ENCODE measurements at regions not wholly inside any gene's neighbourhood (a gene's known extent, or its start where the extent isn't known, plus 50 kb on each side); places are given as distances from the start of the nearest gene placed in this dataset.

- H3K4me1 ChIP-seq (ENCODE audit: control insufficient read depth, insufficient read depth, low read length): peaks cover 9% of the 10 kb centered on the region
- no peaks in the 10 kb centered on the region for H3K9me3 ChIP-seq (ENCODE audit: control insufficient read depth, low read length)
- peaks cover 3% of the 10 kb centered on the region for H3K27me3 ChIP-seq (replicated peaks; ENCODE audit: control insufficient read depth, insufficient read depth, low read length)
- no peak for DNase-seq (ENCODE audit: low read depth)
- H3K9ac ChIP-seq (ENCODE audit: low read length): no peak overlapping the region
- no peaks in the 10 kb centered on the region for H3K36me3 ChIP-seq (ENCODE audit: control insufficient read depth, insufficient read depth, low read length, severe bottlenecking)
- no peak overlapping the region for H3K4me3 ChIP-seq (ENCODE audit: low read length)
These were observed 525.1 kb downstream of the TCERG1L start for GRCh38 chr10:130786365-130786966.

- Histone ChIP-seq H3K4me1 (ENCODE audit: control insufficient read depth, insufficient read depth, low read length) (peaks cover 2% of the 10 kb centered on the region), H3K27me3 (replicated peaks; ENCODE audit: control insufficient read depth, insufficient read depth, low read length) (peaks cover 3% of the 10 kb centered on the region), H3K36me3 (ENCODE audit: control insufficient read depth, insufficient read depth, low read length, severe bottlenecking) (no peaks in the 10 kb centered on the region), H3K9ac (ENCODE audit: low read length) (no peak overlapping the region), H3K9me3 (ENCODE audit: control insufficient read depth, low read length) (no peaks in the 10 kb centered on the region), H3K4me3 (ENCODE audit: low read length) (no peak overlapping the region)
- no peak for DNase-seq (ENCODE audit: low read depth)
These were observed 524.3 kb downstream of the TCERG1L start for GRCh38 chr10:130787243-130787642.

- Histone ChIP-seq H3K4me1 (ENCODE audit: control insufficient read depth, insufficient read depth, low read length) (no peaks in the 10 kb centered on the region), H3K9ac (ENCODE audit: low read length) (no peak overlapping the region), H3K36me3 (ENCODE audit: control insufficient read depth, insufficient read depth, low read length, severe bottlenecking) (no peaks in the 10 kb centered on the region), H3K4me3 (ENCODE audit: low read length) (no peak overlapping the region), H3K27me3 (replicated peaks; ENCODE audit: control insufficient read depth, insufficient read depth, low read length) (peaks cover 3% of the 10 kb centered on the region), H3K9me3 (ENCODE audit: control insufficient read depth, low read length) (no peaks in the 10 kb centered on the region)
- DNase-seq (ENCODE audit: low read depth): no peak
These were observed 523.7 kb downstream of the TCERG1L start for GRCh38 chr10:130787821-130788220.

- Histone ChIP-seq H3K9ac (ENCODE audit: low read length) (no peak overlapping the region), H3K4me3 (ENCODE audit: low read length) (no peak overlapping the region), H3K9me3 (ENCODE audit: control insufficient read depth, low read length) (no peaks in the 10 kb centered on the region), H3K36me3 (ENCODE audit: control insufficient read depth, insufficient read depth, low read length, severe bottlenecking) (no peaks in the 10 kb centered on the region), H3K27me3 (replicated peaks; ENCODE audit: control insufficient read depth, insufficient read depth, low read length) (peaks cover 3% of the 10 kb centered on the region), H3K4me1 (ENCODE audit: control insufficient read depth, insufficient read depth, low read length) (no peaks in the 10 kb centered on the region)
- no peak for DNase-seq (ENCODE audit: low read depth)
These were observed 521.2 kb downstream of the TCERG1L start for GRCh38 chr10:130790339-130790738.

- no peak overlapping the region for H3K4me3 ChIP-seq (ENCODE audit: low read length)
- H3K27me3 ChIP-seq (replicated peaks; ENCODE audit: control insufficient read depth, insufficient read depth, low read length): peaks cover 3% of the 10 kb centered on the region
- H3K9ac ChIP-seq (ENCODE audit: low read length): no peak overlapping the region
- no peaks in the 10 kb centered on the region for H3K36me3 ChIP-seq (ENCODE audit: control insufficient read depth, insufficient read depth, low read length, severe bottlenecking)
- no peaks in the 10 kb centered on the region for H3K9me3 ChIP-seq (ENCODE audit: control insufficient read depth, low read length)
- no peak for DNase-seq (ENCODE audit: low read depth)
- H3K4me1 ChIP-seq (ENCODE audit: control insufficient read depth, insufficient read depth, low read length): no peaks in the 10 kb centered on the region
These were observed 519.2 kb downstream of the TCERG1L start for GRCh38 chr10:130792096-130792845.

- no peaks in the 10 kb centered on the region for H3K36me3 ChIP-seq (ENCODE audit: control insufficient read depth, insufficient read depth, low read length, severe bottlenecking)
- no peak overlapping the region for H3K4me3 ChIP-seq (ENCODE audit: low read length)
- H3K9ac ChIP-seq (ENCODE audit: low read length): no peak overlapping the region
- H3K9me3 ChIP-seq (ENCODE audit: control insufficient read depth, low read length): no peaks in the 10 kb centered on the region
- H3K4me1 ChIP-seq (ENCODE audit: control insufficient read depth, insufficient read depth, low read length): no peaks in the 10 kb centered on the region
- no peak for DNase-seq (ENCODE audit: low read depth)
- H3K27me3 ChIP-seq (replicated peaks; ENCODE audit: control insufficient read depth, insufficient read depth, low read length): no peaks in the 10 kb centered on the region
These were observed 515.7 kb downstream of the TCERG1L start for GRCh38 chr10:130795819-130796218.

- Histone ChIP-seq H3K4me3 (ENCODE audit: low read length) (no peak overlapping the region), H3K27me3 (replicated peaks; ENCODE audit: control insufficient read depth, insufficient read depth, low read length) (no peaks in the 10 kb centered on the region), H3K36me3 (ENCODE audit: control insufficient read depth, insufficient read depth, low read length, severe bottlenecking) (no peaks in the 10 kb centered on the region), H3K9ac (ENCODE audit: low read length) (no peak overlapping the region), H3K4me1 (ENCODE audit: control insufficient read depth, insufficient read depth, low read length) (no peaks in the 10 kb centered on the region), H3K9me3 (ENCODE audit: control insufficient read depth, low read length) (no peaks in the 10 kb centered on the region)
- no peak for DNase-seq (ENCODE audit: low read depth)
These were observed 512.0 kb downstream of the TCERG1L start for GRCh38 chr10:130799532-130799931.

GRCh38 chr10:130800281-130800680, 511.2 kb downstream of the TCERG1L start:
- H3K4me1 ChIP-seq (ENCODE audit: control insufficient read depth, insufficient read depth, low read length): no peaks in the 10 kb centered on the region
- no peak overlapping the region for H3K9ac ChIP-seq (ENCODE audit: low read length)
- DNase-seq (ENCODE audit: low read depth): no peak
- H3K9me3 ChIP-seq (ENCODE audit: control insufficient read depth, low read length): no peaks in the 10 kb centered on the region
- no peaks in the 10 kb centered on the region for H3K27me3 ChIP-seq (replicated peaks; ENCODE audit: control insufficient read depth, insufficient read depth, low read length)
- no peak overlapping the region for H3K4me3 ChIP-seq (ENCODE audit: low read length)
- no peaks in the 10 kb centered on the region for H3K36me3 ChIP-seq (ENCODE audit: control insufficient read depth, insufficient read depth, low read length, severe bottlenecking)

GRCh38 chr10:130801276-130801675, 510.2 kb downstream of the TCERG1L start:
- no peak for DNase-seq (ENCODE audit: low read depth)
- Histone ChIP-seq H3K9ac (ENCODE audit: low read length) (no peak overlapping the region), H3K9me3 (ENCODE audit: control insufficient read depth, low read length) (no peaks in the 10 kb centered on the region)

GRCh38 chr10:130801784-130802183, 509.7 kb downstream of the TCERG1L start:
- Histone ChIP-seq H3K36me3 (ENCODE audit: control insufficient read depth, insufficient read depth, low read length, severe bottlenecking) (no peaks in the 10 kb centered on the region), H3K27me3 (replicated peaks; ENCODE audit: control insufficient read depth, insufficient read depth, low read length) (no peaks in the 10 kb centered on the region), H3K4me1 (ENCODE audit: control insufficient read depth, insufficient read depth, low read length) (no peaks in the 10 kb centered on the region), H3K9ac (ENCODE audit: low read length) (no peak overlapping the region), H3K9me3 (ENCODE audit: control insufficient read depth, low read length) (no peaks in the 10 kb centered on the region), H3K4me3 (ENCODE audit: low read length) (no peak overlapping the region)
- no peak for DNase-seq (ENCODE audit: low read depth)

More at GRCh38 chr10:130801276-130801675, 510.2 kb downstream of the TCERG1L start:
- H3K4me1 ChIP-seq (ENCODE audit: control insufficient read depth, insufficient read depth, low read length): no peaks in the 10 kb centered on the region
- no peaks in the 10 kb centered on the region for H3K27me3 ChIP-seq (replicated peaks; ENCODE audit: control insufficient read depth, insufficient read depth, low read length)
- no peaks in the 10 kb centered on the region for H3K36me3 ChIP-seq (ENCODE audit: control insufficient read depth, insufficient read depth, low read length, severe bottlenecking)
- H3K4me3 ChIP-seq (ENCODE audit: low read length): no peak overlapping the region

- no peak overlapping the region for H3K4me3 ChIP-seq (ENCODE audit: low read length)
- H3K9me3 ChIP-seq (ENCODE audit: control insufficient read depth, low read length): no peaks in the 10 kb centered on the region
- H3K27me3 ChIP-seq (replicated peaks; ENCODE audit: control insufficient read depth, insufficient read depth, low read length): no peaks in the 10 kb centered on the region
- DNase-seq (ENCODE audit: low read depth): no peak
- no peaks in the 10 kb centered on the region for H3K36me3 ChIP-seq (ENCODE audit: control insufficient read depth, insufficient read depth, low read length, severe bottlenecking)
- no peaks in the 10 kb centered on the region for H3K4me1 ChIP-seq (ENCODE audit: control insufficient read depth, insufficient read depth, low read length)
- H3K9ac ChIP-seq (ENCODE audit: low read length): no peak overlapping the region
These were observed 509.2 kb downstream of the TCERG1L start for GRCh38 chr10:130802301-130802700.
